Prostate gland (tissue), 1 donor: ENCODE measurements at regions not wholly inside any gene's neighbourhood (a gene's known extent, or its start where the extent isn't known, plus 50 kb on each side); places are given as distances from the start of the nearest gene placed in this dataset.

Experiments used
- POLR2A ChIP-seq: fragments of 450-650 bp; IDR thresholded peaks from one replicate; pipeline ENCODE4 v1.6.1; 2016; ENCODE audit warnings: antibody characterized with exemption, mild to moderate bottlenecking
- POLR2AphosphoS5 ChIP-seq: sonication (generic); formaldehyde crosslinking; IDR thresholded peaks from one replicate; pipeline ENCODE4 v1.6.1; 2017; ENCODE audit warnings: antibody characterized with exemption

GRCh38 chr2:67858886-67859285 lies 203.9 kb downstream of the C1D start:
- TF ChIP-seq POLR2AphosphoS5 (no peak), POLR2A (no peak)
